BLaER1 treated with 17β-estradiol and CSF1 and Interleukin-3, amounts not matched to agents 10 nM and 100 nM (cell line): ENCODE measurements at regions not wholly inside any gene's neighbourhood (a gene's known extent, or its start where the extent isn't known, plus 50 kb on each side); places are given as distances from the start of the nearest gene placed in this dataset.

Experiments used
- H3K27ac ChIP-seq, 11 experiments: shearing (Covaris generic); formaldehyde crosslinking; 2 replicates each; pipeline ENCODE4 v1.8.1; 2022
- H3K27me3 ChIP-seq, 11 experiments: shearing (Covaris generic); formaldehyde crosslinking; 2 replicates each; pipeline ENCODE4 v1.8.1; 2022
- H3K36me3 ChIP-seq, 11 experiments: shearing (Covaris generic); formaldehyde crosslinking; 2 replicates each; pipeline ENCODE4 v1.8.1; 2022
- H3K4me1 ChIP-seq, 10 experiments: shearing (Covaris generic); formaldehyde crosslinking; 2 replicates each; pipeline ENCODE4 v1.8.1; 2022
- H3K4me2 ChIP-seq, 11 experiments: shearing (Covaris generic); formaldehyde crosslinking; 2 replicates each; pipeline ENCODE4 v1.8.1; 2022
- H3K4me3 ChIP-seq, 10 experiments: shearing (Covaris generic); formaldehyde crosslinking; 2 replicates each; pipeline ENCODE4 v1.8.1; 2022
- H3K9ac ChIP-seq, 11 experiments: shearing (Covaris generic); formaldehyde crosslinking; 2 replicates each; pipeline ENCODE4 v1.8.1; 2022
- H3K9me3 ChIP-seq, 11 experiments: shearing (Covaris generic); formaldehyde crosslinking; replicated peaks in 1 of 11; 2 replicates each; pipeline ENCODE4 v1.8.1; 2022
- H4K20me1 ChIP-seq, 11 experiments: shearing (Covaris generic); formaldehyde crosslinking; 2 replicates each; pipeline ENCODE4 v1.8.1; 2022
- Cebpa-rat ChIP-seq, 11 experiments: shearing (Covaris generic); IDR thresholded peaks; 2 replicates each; pipeline ENCODE4 v1.8.1; 2022

DNA sequence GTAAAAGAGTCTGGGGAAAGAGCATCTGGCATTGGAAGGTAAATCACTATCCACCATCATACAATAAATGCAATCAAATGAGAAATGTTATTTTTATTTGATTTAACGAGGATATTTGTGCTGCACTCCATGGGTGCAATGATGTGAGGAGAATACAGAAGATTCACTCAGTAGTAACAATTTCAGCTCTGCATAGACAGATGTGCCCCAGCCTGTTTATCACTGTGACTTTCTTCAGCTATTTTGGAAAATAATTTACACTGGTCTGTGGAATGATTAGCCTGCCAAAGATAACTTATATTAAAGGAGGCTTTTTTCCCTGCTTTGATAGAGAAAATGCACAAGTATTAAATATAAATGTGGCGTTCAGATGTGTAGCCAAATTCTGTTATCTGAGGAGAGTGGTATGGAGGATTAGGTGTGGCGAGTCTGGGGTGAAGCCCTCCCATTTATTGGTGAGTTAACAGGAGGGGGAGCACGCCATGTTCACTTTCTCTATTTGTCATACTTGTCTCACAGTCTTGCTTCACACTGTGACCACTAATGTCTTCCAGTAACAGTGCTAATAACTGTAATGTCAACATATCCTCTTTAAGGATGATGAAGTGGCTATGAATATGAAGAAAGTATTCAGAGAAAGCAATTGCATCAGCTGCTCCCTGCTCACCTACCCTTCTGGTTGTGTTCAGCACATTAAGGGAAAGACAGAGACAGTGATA is 645.6 kb downstream of the MMUT start:
- H3K9me3 ChIP-seq = no peaks in the 10 kb centered on the region
- no peaks in the 10 kb centered on the region for H3K4me1 ChIP-seq
- H3K4me2 ChIP-seq = no peak overlapping the region
- no peaks in the 10 kb centered on the region for H3K36me3 ChIP-seq
- no peaks in the 10 kb centered on the region for H3K27me3 ChIP-seq
- TF ChIP-seq Cebpa-rat (IDR thresholded peaks at IDR 0.05) = no peak
- H3K27ac ChIP-seq = no peak overlapping the region
- no peaks in the 10 kb centered on the region for H4K20me1 ChIP-seq
- H3K4me3 ChIP-seq = no peak overlapping the region
- no peak overlapping the region for H3K9ac ChIP-seq

DNA sequence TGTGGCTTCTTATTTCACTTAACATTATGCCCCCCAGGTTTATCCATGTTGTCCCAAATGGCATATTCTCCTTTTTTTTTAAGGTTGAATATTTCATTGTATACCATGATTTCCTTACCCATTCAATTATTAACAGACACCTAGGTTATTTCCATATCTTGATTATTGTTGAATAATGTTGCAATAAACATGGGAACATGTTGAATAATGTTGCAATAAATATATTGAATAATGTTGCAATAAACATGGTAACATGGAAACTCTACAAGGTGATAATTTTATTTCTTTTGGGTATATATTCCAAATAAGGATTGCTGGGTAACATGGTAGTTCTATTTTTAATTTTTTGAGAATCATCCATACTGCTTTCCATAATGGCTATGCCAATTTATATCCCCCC is 648.1 kb downstream of the MMUT start:
- H4K20me1 ChIP-seq = no peaks in the 10 kb centered on the region
- H3K36me3 ChIP-seq = no peaks in the 10 kb centered on the region
- no peak overlapping the region for H3K27ac ChIP-seq
- no peak overlapping the region for H3K4me3 ChIP-seq
- no peaks in the 10 kb centered on the region for H3K4me1 ChIP-seq
- no peaks in the 10 kb centered on the region for H3K9me3 ChIP-seq
- TF ChIP-seq Cebpa-rat (IDR thresholded peaks at IDR 0.05) = no peak
- H3K4me2 ChIP-seq = no peak overlapping the region
- H3K9ac ChIP-seq = no peak overlapping the region
- no peaks in the 10 kb centered on the region for H3K27me3 ChIP-seq

DNA sequence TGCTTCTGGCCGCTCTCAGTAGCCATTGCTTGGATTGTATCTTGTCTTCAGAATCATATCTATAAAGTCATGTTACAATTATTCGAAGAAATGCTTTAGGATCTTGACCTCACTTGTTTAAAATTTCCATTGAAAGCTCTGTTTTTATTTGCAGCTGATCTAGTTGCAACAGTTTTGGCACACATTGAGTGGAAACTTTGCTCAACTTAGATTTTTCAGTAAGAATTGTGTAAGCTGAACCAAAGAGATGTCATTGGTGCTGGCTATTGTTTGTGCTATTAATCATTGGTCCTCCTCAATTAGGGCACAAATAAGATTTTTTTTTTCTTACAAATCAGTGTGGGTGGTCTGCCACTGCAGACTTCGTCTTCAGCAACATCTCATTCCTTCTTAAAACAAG is 649.2 kb downstream of the MMUT start:
- H3K9ac ChIP-seq = no peak overlapping the region
- no peaks in the 10 kb centered on the region for H3K36me3 ChIP-seq
- no peak overlapping the region for H3K4me3 ChIP-seq
- no peaks in the 10 kb centered on the region for H3K4me1 ChIP-seq
- H3K27me3 ChIP-seq = no peaks in the 10 kb centered on the region
- H3K4me2 ChIP-seq = no peak overlapping the region
- no peak for TF ChIP-seq Cebpa-rat (IDR thresholded peaks at IDR 0.05)
- no peaks in the 10 kb centered on the region for H3K9me3 ChIP-seq
- no peaks in the 10 kb centered on the region for H4K20me1 ChIP-seq
- H3K27ac ChIP-seq = no peak overlapping the region

DNA sequence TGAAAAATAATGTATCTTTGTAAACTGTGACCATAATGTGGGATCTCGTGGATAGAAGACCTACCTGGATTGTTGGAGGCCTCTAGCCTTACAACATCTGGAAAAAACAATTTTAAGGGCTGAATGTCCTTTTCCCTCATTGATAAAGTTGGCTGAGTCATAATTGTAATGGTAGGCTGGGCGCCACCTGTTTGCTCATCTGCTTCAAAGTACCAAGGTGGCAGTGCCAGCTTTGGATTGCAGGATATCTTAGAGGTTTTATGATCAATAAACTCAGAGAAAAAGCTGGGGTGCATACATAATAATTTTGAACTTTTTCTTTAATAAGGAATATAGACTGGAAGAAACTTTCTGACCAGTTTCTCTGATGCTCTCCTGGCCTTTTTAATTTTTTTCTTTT is 653.4 kb downstream of the MMUT start:
- no peaks in the 10 kb centered on the region for H4K20me1 ChIP-seq
- no peak overlapping the region for H3K4me2 ChIP-seq
- H3K4me1 ChIP-seq = no peaks in the 10 kb centered on the region
- no peaks in the 10 kb centered on the region for H3K9me3 ChIP-seq
- TF ChIP-seq Cebpa-rat (IDR thresholded peaks at IDR 0.05) = no peak
- H3K36me3 ChIP-seq = no peaks in the 10 kb centered on the region
- H3K9ac ChIP-seq = no peak overlapping the region
- H3K27me3 ChIP-seq = no peaks in the 10 kb centered on the region
- no peak overlapping the region for H3K4me3 ChIP-seq
- no peak overlapping the region for H3K27ac ChIP-seq

DNA sequence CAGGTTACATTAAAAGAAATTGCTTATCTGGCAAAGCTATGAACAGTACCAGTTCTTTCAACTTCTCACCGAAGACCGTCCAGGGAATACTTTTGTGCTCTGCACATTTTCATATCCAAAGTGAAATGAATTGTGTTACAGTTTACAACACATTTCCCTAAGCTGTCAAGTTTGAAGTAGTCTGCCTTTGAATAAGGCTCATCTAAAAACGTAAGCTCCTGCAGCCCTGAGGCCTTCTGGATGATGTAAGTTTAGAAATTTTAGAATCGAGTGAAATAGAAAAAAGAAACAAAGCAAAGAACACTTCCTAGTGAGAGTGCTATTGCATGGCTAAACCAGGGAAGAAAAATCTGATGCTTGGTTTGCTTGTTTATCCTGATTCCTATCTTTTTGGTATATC is 653.8 kb downstream of the MMUT start:
- Histone ChIP-seq H3K36me3 (no peaks in the 10 kb centered on the region), H3K27me3 (no peaks in the 10 kb centered on the region), H4K20me1 (no peaks in the 10 kb centered on the region), H3K9ac (no peak overlapping the region), H3K27ac (no peak overlapping the region), H3K4me2 (no peak overlapping the region), H3K4me3 (no peak overlapping the region), H3K4me1 (no peaks in the 10 kb centered on the region), H3K9me3 (no peaks in the 10 kb centered on the region)
- TF ChIP-seq Cebpa-rat (IDR thresholded peaks at IDR 0.05) = no peak

GRCh38 chr6:48798296-48798695 is 664.8 kb downstream of the MMUT start:
- H3K4me1 ChIP-seq = no peaks in the 10 kb centered on the region
- H3K27me3 ChIP-seq = no peaks in the 10 kb centered on the region
- H3K9me3 ChIP-seq = no peaks in the 10 kb centered on the region
- no peak for TF ChIP-seq Cebpa-rat (IDR thresholded peaks at IDR 0.05)
- no peak overlapping the region for H3K9ac ChIP-seq
- no peaks in the 10 kb centered on the region for H4K20me1 ChIP-seq
- no peak overlapping the region for H3K4me3 ChIP-seq
- H3K36me3 ChIP-seq = no peaks in the 10 kb centered on the region
- H3K4me2 ChIP-seq = no peak overlapping the region
- H3K27ac ChIP-seq = no peak overlapping the region

DNA sequence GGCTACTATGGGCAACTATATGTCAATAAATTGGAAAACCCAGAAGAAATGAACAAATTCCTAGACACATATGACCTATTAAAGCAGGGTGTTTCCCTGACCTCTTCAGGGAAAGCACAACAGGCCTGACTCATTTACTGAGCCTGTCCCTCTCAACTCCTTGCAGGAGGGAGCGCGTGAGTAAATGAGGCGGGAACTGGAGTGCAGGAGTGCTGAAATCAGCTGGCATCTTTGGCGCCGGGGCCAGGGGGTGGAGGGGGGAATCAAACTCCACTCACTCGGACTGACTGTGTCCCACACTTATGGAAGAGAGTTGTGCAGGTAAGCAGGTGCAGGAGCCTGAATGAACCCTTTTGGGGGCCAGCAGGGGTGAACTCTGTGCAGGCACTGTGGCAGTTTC is 671.2 kb upstream of the PTCHD4 start:
- TF ChIP-seq Cebpa-rat (IDR thresholded peaks at IDR 0.05) = no peak
- Histone ChIP-seq H3K27ac (no peak overlapping the region), H3K4me3 (no peak overlapping the region)

DNA sequence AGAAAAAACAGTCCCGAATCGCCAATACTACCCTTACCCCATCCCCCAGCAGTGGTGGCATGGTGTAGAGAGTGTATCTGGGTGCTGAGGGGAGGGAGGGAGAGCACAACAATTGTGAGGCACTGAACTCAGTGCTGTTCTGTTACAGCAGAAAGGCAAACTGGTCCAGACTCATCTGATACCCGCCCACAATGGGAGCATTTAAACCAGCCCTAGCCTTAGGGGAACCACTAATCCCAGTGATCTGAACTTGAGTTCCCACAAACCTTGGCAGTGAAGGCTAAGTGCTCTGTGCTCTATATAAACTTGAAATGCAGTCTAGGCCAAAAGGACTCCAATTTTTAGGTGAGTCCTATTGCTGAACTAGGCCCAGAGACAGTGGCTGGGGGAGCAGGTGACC is 666.4 kb upstream of the PTCHD4 start:
- Histone ChIP-seq H3K36me3 (no peaks in the 10 kb centered on the region), H3K4me2 (no peak overlapping the region), H3K9me3 (no peaks in the 10 kb centered on the region), H3K27ac (no peak overlapping the region), H3K9ac (no peak overlapping the region), H3K4me3 (no peak overlapping the region), H3K4me1 (no peaks in the 10 kb centered on the region), H3K27me3 (no peaks in the 10 kb centered on the region), H4K20me1 (no peaks in the 10 kb centered on the region)
- no peak for TF ChIP-seq Cebpa-rat (IDR thresholded peaks at IDR 0.05)

More for the DNA sequence above, 671.2 kb upstream of the PTCHD4 start:
- Histone ChIP-seq H4K20me1 (no peaks in the 10 kb centered on the region), H3K36me3 (no peaks in the 10 kb centered on the region), H3K9me3 (no peaks in the 10 kb centered on the region), H3K4me2 (no peak overlapping the region), H3K9ac (no peak overlapping the region), H3K27me3 (no peaks in the 10 kb centered on the region), H3K4me1 (no peaks in the 10 kb centered on the region)

- no peak overlapping the region for H3K27ac ChIP-seq
Measured at GRCh38 chr6:48775157-48775556, 664.2 kb upstream of the PTCHD4 start.

DNA sequence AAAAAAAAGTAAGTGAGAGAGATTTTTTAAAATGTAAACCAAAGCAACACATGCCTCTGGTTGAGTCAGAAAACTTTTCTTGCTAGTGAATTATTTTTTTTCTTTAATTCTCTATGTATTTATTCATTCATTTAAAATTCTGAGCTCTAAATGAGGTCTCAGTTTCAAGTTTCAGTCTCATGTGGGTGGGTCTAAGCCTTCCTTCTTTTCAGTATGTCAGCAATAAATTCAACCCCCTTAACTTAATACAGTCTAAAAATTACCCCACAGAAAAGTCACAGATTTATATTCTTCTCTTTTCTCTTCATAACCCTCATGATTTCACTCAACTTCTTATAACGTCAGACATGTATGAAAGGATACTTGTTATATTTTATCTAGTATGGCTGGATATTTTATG is 663.3 kb upstream of the PTCHD4 start:
- H4K20me1 ChIP-seq = no peaks in the 10 kb centered on the region
- no peak overlapping the region for H3K4me2 ChIP-seq
- H3K27me3 ChIP-seq = no peaks in the 10 kb centered on the region
- no peaks in the 10 kb centered on the region for H3K9me3 ChIP-seq
- no peak for TF ChIP-seq Cebpa-rat (IDR thresholded peaks at IDR 0.05)
- no peaks in the 10 kb centered on the region for H3K4me1 ChIP-seq
- no peak overlapping the region for H3K4me3 ChIP-seq
- H3K36me3 ChIP-seq = no peaks in the 10 kb centered on the region
- no peak overlapping the region for H3K27ac ChIP-seq
- H3K9ac ChIP-seq = no peak overlapping the region

More at GRCh38 chr6:48775157-48775556, 664.2 kb upstream of the PTCHD4 start:
- Histone ChIP-seq H3K27me3 (no peaks in the 10 kb centered on the region), H3K9me3 (no peaks in the 10 kb centered on the region), H3K4me1 (no peaks in the 10 kb centered on the region), H3K4me3 (no peak overlapping the region), H3K4me2 (no peak overlapping the region), H3K36me3 (no peaks in the 10 kb centered on the region), H4K20me1 (no peaks in the 10 kb centered on the region), H3K9ac (no peak overlapping the region)
- TF ChIP-seq Cebpa-rat (IDR thresholded peaks at IDR 0.05) = no peak
